ENCODE measurements at regions not wholly inside any gene's neighbourhood (a gene's known extent, or its start where the extent isn't known, plus 50 kb on each side); places are given as distances from the start of the nearest gene placed in this dataset.
A peak's percentile ranks its signal among the peaks of the same experiment; 100 is the strongest.

DNA sequence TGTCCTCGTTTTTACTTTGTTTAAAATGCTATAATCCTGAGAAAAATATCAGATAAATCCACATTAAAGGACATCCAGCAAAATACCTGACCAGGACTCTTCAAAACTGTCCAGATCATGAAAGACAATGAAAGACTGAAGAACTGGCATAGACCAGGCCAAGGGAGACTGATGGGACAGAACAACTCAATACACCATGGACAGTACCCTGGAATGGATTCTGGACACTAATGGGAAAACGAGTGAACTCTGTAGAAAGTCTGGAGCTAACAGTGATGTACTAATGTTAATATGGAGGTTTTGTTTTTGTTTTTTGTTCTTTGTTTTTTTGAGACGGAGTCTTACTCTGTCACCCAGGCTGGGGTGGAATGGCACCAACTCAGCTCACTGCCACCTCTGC lies 461.4 kb downstream of the CD83 start:
- no peak for DNase-seq

DNA sequence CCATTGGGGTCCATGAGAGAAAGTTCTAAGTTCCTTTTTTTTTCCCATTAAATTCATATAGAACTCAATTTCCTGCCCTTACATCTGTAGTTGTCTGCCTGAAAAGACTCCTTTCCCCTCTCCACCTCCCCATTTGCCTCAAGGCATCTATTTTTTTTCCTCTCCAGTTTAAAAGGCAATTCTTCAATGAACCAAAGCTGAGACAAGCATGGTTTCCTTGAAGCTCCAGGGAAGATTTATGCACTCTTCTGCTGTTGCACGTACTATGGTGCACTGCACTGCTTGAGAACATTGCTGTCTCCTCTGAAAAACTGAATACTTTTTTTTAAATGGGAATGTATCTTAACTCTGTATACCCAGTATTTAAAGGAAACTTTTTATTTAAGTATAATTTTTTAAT lies 465.2 kb downstream of the CD83 start:
- DNase-seq: no peak

DNA sequence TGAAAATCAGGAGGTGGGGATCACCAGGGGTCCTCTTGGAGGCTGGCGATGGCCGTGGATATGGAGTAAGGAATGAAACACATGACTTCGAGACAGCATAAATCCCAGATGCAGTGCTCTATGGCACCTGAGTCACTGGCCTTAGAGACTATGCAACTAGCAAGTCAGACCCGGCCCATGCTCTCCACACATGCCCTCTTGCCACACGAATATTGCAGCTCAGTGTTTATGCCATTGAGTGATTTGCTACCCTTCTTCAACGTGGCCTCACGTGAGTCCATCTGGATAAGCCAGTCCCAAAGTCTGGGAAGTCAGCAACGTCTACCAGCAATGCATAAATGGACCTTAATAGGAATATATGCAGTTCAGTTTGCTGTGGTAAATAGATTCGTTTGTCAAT lies 466.3 kb downstream of the CD83 start:
- DNase-seq: no peak

- no peak for DNase-seq
Measured at GRCh38 chr6:14584450-14584849, 466.9 kb downstream of the CD83 start.

- no peak for DNase-seq
Measured at GRCh38 chr6:14585689-14586088, 468.1 kb downstream of the CD83 start.

DNA sequence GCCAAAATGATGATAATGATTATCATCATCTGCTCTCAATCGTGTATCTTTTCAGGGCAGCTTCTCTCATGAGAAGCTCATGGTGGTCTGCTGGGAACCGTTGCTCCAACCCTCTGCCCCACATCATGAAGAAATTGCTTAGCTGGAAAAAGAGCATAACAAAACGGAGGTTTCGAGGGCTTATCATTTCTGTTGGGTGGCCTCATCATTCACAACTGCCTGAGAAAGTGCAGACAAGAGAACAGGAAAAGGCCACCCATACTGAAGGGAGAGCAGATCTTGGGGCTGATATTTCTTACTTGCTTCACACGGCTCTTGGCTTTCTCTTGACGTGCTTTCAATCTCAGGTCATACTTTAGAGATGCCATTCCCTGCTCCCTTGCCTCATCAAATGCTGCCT lies 471.6 kb downstream of the CD83 start:
- DNase-seq: no peak

- no peak for DNase-seq
Measured at GRCh38 chr6:14590586-14590985, 473.0 kb downstream of the CD83 start.

DNA sequence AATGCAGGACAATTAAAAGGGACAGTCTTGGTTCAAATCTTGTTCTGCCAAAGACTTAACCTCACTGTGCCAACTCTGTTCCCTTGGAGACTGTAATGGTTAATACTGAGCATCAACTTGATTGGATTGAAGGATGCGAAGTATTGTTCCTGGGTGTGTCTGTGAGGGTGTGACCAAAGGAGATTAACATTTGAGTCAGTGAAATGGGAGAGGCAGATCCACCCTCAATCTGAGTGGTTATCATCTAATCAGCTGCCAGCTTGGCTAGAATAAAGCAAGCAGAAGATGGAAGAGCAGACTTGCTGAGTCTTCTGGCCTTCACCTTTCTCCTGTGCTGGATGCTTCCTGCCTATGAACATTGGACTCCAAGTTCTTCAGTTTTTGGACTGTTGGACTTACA lies 474.4 kb downstream of the CD83 start:
- no peak for DNase-seq

GRCh38 chr6:14593286-14593685 lies 475.7 kb downstream of the CD83 start:
- DNase-seq: no peak

GRCh38 chr6:14595751-14596150 lies 478.2 kb downstream of the CD83 start:
- DNase-seq: no peak

DNA sequence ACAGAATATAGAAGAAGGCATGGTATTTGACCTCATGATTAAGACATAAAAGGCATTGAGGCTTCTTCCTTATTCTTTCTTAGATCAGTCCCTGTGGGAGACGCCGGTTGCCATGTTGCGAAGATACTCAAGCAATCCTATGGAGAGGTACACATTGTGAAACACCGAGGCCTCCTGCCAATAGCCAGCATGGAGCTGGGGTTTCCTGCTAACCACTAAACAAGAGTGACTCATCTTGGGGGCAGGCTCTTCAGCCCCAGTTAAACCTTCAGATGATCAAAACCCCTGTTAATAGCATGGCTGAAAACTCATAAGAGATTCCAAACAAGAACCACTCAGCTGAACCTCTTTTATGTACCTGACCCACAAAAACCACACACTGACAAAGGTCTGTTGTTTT lies 478.8 kb downstream of the CD83 start:
- peak; percentile 7 for DNase-seq

DNA sequence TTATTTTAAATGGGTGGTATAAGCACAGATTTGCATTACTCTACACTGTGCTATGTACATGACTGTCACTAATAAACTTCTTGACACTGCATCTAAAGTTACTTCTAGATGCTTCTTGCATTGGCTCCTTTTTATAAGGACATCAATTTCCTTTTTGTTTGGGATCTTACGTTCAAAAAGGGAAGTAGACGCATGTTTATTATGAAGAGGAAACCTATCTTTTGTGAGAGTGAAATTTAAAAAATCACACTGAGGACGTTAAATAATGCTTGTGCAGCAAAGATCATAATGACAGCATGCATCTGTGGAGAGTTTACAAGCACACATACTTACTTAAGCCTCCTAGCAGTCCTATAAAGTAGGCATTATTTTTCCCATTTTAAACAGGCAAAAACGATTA lies 479.5 kb downstream of the CD83 start:
- DNase-seq: no peak

DNA sequence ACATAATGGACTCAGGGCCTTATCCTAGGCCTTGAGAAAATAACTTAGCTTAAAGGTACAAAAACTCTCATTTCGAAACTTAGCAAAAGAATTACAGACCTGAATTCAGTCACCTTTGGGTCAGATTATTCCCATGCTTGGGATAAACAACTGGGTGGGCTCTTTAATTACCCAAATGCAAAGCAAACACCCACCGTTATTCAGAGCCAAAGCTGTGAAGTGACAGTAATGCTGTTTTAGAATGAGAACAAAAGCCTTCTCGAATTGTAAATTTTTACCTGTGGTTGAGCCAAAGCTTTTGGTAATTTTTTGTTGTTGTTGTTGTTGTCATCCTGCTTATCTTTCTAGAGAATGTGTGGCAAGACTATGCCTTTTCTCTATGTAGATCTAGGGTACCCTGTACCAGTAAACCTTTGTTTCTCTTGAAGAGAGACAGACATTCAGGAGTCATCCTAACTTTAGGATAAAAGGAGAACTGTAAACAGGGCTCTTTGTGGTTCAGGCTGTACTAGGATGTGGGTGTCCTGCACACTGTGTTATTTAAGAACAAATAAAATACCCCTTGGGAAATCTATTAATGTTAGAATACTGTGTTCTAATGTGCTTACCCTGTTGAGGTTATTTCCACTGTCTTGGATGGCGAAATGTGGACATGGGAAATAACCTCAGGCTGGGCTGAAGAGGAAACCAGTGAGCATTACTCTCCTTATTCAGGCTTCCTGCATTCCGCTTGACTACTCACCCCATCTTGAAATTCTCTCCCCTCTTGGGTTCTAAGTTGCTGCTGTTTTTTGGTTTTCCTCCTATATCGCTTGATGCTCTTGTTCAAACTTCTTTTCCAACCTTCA lies 480.7 kb downstream of the CD83 start:
- DNase-seq: no peak

DNA sequence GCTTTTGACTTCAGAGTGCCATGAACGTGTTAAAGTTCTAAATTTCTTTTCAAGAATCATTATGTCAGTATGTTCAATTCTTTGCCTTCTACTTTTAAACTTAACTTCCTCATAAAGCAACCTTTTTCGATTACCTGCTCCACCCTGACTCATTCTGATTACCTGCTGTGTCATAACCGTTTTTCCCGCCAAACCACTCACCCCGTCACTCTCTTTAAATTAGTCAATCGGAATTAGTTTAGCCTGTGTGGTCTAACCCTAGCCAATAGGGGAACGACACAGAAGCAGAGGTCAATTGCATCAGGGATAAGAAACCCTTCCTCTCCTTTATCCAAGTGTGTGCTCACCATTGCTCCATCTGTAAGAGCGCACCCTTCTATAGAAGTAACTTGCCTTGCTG lies 482.7 kb downstream of the CD83 start:
- DNase-seq: peak; percentile 10

DNA sequence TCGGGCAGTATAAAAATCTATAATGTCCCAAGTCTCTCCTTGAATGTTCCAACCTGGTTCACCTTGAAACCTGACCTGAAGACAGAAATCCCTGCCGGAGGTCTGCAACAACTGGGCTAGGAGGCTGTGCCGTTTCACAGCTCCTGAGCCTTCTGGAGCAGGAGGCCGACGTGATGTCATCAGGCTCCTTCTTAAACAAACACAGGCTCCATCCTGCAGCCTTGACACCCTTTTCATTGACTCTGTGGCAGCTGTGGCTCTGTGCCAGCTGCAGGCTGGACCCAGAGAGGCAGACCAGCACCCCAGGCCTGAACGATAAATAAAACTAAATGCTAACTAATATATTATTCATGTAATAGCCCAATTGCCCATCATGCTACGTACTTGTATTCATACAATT lies 483.9 kb downstream of the CD83 start:
- DNase-seq: no peak

GRCh38 chr6:14606353-14606752 lies 488.8 kb downstream of the CD83 start:
- no peak for DNase-seq

DNA sequence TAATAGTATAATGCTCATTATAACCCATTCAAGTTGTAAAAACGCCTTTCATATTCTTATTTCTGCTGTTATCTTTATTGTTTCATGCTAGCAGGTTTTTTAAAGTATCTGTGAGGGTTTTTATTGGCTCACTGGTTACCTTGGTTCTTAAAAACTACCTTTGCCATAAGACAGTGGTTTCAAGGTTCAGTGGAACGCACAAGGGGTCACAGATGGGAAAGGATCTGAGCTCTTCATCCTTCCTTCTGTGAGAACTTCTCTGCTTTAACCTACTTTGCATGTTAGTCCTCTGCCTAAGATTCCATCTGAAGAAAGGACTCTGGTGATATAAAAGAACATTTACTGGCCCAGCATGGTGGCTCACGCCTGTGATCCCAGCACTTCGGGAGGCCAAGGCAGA lies 492.6 kb downstream of the CD83 start:
- no peak for DNase-seq

DNA sequence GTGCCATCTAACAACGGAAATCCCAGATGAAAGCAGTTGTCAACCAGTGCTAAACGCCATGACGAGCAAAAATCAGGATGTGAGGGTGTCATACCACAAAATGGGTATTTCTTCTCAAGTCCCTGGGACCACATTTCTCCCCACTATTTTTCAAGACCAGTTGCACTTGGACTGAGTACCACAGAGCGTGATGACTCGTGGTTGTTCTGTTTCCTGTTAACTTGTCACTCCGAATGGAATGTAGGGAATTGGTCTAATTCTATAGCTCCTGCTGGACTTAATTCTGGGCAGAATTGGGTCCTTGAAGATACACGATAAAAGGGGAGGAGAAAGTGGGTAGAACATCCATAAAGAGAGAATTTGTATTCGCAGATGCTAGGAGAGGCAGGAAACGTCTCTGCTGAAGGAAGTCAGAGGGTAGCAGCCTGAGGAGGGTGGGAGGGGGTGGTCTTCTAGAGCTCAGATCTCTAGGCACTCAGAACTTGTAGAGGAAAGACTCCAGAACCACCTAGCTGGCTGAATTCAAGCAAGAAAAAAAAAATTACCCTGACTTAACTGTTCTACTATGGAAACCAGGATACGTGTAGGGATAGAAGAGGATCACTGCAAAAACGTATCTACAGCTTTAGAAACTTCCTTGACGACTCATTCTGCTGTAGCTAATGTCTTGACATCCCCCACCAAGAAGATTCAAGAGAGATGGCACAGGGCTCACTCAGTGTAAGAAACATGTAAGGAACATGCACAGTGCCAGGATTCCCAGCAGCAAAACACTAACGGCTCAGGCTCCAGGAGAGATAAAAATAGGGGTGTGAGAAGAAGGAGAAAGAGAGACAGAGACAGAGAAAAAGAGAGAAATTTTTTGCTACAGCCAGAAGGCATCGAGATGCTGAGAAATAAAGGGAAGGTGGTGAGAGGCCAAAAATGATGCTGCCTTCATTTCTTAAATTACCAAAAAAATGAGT lies 494.7 kb downstream of the CD83 start:
- no peak for DNase-seq

- DNase-seq: no peak
Measured at GRCh38 chr6:14614631-14615030, 497.1 kb downstream of the CD83 start.

GRCh38 chr6:14616656-14617055 lies 499.1 kb downstream of the CD83 start:
- DNase-seq: no peak

GRCh38 chr6:14618759-14619418 lies 501.3 kb downstream of the CD83 start:
- DNase-seq: no peak

DNA sequence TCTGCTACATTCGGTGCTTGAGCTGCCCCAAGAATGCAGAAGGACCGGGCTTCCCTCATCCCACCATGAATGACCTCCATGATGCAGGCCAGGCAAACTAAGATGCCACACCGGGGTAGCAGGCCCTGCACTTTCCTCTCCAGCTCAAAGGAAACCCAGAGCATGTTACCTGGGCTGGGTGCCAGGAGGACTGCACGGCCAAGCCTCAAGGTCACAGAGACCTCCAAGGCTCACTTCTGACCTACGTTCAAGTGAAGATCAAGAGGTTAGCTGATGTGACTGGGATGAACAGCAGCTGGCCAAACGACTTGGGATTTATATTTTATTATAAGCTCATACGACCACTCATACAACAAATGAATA lies 501.8 kb downstream of the CD83 start:
- DNase-seq: no peak

DNA sequence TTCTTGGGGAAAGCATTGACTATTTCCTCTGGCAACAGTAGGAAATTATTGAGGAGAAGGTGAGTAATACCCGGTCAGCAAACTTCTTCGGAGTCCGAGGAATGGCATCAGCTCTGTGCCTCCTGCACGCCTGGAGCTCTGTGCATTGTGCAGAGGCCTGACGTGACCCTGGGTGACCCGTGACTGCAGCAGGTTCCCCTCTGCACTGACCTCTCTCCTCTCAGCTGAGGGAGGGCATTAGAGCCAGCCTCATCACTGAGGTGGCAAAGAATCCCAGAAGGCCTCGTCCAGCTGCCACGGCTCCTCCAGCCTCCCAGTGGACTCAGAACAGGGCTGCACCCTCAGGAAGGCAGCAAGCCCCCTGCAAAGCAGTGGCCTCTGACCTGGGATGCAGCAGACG lies 502.9 kb downstream of the CD83 start:
- DNase-seq: no peak

DNA sequence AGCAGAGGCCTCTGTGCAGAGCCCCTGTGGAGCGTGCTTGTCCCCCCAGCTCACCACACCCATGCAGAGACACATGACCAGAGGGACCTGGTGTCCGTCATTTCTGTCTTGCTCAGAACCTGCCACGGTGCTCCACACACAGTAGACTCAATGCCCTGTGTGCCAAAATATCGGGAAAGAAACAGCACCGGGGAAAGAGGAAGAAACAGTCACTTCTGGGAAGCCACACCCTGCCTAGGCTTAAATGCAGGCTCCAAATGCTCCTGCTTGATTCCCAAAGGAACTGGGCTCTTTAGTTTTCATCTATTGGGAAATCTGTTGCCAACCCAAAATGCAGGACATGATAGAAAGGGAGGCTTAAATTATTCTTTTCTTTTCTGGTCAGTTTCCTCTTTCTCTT lies 503.9 kb downstream of the CD83 start:
- DNase-seq: no peak

Data from stimulated activated CD4-positive, alpha-beta T cell treated with anti-CD3 and anti-CD28 coated beads, Interleukin-4, amount 100 ng/mL, for 24 hours (primary cell).